GM21367 (cell line): ENCODE measurements at regions not wholly inside any gene's neighbourhood (a gene's known extent, or its start where the extent isn't known, plus 50 kb on each side); places are given as distances from the start of the nearest gene placed in this dataset.

Experiments used
- ATAC-seq: cut with Tn5 transposase; IDR thresholded peaks from one replicate; pipeline ENCODE4 v1.9.1; 2021; ENCODE audit not compliant: unreplicated experiment

GRCh38 chr4:56757821-56758411 is 63.6 kb downstream of the SPINK2 start:
- peak; percentile 90 for ATAC-seq

GRCh38 chr4:56757261-56757746 is 64.2 kb downstream of the SPINK2 start:
- peak; percentile 38 for ATAC-seq

DNA sequence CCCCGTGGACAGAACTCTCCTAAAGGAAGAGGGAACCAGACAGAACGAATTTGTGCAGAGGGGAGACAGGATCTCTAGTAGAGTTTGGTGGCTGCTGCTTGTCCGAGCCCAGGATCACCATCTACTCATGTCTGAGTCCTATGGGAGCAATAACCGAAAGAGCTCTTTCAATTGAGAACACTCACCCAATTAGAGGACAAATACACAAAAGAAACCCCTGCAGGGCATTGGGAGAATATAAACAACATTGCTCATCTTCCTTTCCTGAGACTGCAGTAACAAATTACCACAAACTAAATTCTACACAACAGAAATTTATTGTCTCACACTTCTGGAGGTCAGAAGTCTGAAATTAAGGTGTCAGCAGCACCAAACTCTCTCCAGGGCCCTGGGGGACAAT is 65.6 kb downstream of the SPINK2 start:
- no peak for ATAC-seq

DNA sequence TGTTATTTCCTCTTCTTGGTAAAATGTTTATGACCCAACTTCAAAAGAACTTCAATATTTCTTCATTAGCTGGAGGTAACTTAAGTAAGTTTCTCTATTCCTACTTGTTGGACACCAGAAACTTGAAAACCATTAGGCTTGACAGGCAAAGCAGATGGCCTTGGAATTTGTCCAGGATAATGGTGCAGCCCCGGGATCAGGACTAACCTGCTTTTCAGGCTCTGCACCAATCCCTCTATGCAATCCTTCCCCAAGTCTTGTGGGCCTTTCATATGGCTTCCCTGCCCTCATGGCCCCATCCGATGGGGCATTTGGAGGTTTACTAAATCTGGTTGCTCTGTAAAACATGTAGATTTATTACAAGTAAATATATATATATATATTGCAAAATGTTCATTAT is 68.5 kb downstream of the SPINK2 start:
- no peak for ATAC-seq

DNA sequence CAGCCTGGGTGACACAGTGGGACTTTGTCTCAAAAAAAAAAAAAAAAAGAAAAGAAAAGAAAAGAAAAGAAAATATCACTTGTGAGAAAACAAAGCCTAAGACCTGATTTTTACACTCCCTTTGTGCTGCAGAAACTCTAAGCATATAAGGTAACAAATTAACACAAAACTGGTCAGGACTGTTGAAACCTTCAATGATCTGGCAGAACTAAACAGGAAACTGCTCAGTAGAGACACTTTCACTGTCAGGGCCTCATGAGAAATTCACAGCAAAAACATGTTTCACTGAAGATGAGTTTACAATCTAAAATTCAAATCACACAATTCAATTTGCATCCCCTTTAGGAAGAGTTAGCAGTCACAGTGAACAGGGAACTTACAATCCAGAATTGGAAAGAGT is 69.1 kb upstream of the HOPX start:
- no peak for ATAC-seq

DNA sequence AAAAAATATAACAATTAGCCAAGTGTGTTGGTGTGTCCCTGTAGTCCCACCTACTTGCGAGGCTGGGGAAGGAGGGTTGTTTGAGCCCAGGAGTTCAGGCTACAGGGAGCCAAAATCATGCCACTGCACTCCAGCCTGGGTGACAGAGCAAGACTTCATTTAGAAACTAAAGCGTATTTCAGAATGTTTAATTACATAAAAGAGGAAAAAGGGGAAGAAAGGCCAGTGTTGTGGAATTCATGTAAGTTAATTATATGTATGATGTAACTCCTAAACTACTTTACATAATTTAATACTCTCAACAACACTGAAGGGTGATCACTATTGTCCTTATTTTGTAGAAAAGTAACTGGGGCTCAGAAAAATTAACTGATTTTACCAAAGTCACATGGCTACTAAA is 67.2 kb upstream of the HOPX start:
- no peak for ATAC-seq

- no peak for ATAC-seq
Observed at GRCh38 chr4:56746639-56747038, 65.5 kb upstream of the HOPX start.

- ATAC-seq: no peak
Observed at GRCh38 chr4:56745042-56745441, 63.9 kb upstream of the HOPX start.

DNA sequence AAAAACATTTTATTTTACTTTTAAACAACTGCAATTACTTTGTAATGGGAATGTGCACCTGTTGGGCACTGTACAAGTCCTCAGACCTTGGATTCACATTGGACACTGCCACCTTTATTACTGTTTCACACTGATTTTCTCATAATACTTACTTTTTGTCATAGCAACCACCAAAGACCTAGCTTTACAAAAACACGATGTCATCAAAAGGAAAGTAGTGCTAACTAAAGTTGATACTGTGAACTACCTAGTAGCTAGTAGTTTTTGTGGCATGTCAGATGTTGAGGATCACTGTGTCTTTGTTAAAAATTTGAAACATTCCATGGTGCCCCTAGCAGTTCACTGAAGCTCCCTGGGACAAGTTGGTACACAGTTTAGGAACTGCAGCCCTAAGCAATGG is 62.9 kb upstream of the HOPX start:
- ATAC-seq: no peak

DNA sequence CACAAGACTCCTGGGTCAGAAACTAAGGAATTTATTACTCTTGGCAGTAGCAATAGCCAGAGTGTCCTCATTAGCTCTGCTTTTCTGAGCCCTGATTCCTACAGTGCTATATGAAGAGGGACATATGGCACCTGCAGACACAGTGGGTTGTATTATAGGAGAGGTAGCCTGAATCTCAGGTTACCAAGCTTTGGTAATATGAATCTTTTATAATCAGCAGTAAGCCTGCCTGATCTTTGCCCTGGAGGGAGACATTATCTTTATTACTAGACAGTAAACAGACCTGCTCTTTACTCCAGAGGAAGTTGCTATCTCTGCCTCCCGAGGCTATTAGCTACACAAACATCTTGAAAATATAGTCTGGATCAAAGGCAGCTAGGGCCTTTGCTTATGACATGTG is 62.5 kb upstream of the HOPX start:
- ATAC-seq: no peak

GRCh38 chr4:56742080-56742871 is 61.2 kb upstream of the HOPX start:
- no peak for ATAC-seq

DNA sequence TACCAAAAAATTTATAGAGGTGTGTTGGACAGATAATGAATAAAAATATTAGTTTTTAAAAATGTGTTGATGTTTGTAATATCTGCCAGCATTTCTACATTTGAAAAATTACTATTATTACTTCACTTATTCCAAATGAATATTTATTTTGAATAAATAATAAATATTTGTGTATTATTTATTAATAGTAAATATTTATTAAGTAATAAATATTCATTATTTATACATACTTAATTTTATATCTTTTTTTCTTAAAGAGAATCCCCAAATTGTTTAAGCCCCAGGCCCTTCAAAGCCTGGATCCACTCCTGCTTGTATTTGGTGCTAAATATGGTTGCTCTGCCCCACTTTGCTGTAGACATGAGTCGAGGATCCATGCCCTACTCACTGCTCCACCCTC is 60.5 kb upstream of the HOPX start:
- ATAC-seq: no peak

DNA sequence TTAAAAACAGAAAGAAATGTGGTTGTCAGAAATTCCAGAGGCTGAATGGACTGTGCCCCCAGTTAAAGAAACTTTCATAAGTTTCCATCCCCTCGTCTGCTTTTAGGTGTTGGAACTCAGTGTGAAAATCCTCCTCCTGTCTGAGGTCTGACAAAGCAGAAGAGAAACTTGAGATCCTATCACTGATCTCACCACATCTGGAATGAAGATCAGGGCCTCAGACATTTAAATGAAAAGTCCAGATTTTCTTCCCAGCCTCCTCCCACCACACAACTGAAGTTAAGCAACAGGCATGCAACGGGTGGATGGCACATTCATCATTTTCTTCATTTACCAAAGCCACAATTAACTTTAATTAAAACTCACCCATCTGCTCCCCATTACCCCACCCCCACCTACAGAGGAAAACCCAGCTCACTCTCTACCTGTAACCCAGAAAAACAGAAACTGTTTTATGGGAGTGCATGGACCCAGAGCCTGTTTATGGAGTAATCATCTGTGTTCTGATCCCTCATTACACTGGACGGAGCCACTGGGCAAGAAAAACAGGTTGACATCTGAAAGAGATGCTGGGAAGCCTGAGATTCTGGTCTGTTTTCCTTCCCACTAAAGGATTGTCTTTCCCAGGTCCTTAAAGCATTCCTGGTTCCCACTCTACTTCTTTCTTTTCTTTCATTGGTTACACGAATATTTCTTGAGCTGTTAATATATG is 58.1 kb upstream of the HOPX start:
- ATAC-seq: no peak

DNA sequence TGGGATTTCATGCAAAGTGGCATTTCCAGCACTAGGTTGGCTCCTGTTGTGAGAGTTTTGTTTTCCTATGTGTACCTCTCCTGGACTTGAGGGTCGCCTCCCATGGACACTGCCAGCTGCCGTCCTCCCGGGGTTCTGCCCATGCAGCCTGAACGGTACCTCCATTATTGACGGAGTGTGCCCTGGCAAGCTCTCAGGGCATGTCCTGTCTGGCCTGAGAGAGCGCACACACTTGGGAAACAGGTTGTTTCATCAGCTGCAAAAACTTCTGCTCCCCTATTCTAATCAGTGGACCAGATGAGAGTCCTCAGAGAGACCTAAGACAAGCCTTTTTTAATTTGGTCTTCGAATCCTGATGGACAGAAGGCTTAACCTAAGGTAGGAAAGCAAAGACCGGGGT is 56.6 kb upstream of the HOPX start:
- ATAC-seq: no peak

DNA sequence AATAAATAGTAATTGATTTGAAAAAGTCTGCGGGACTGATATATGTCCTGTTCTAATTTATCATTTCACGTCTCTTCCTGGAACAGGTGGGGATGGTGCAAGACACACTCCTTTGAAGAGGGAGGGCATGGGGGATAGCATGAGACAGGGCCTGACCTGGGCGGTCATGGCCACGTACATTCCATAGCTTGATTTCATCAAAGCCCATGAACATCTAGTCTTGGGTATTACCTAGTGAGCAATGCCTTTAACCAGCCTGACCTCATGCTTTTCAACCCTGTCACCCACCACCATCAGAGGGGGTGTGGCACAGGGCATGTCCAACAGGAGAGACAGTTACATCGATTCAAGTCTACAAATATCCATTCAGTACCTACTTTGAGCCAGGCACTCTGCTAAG is 52.3 kb upstream of the HOPX start:
- no peak for ATAC-seq

GRCh38 chr4:56732301-56732700 is 51.2 kb upstream of the HOPX start:
- ATAC-seq: no peak

GRCh38 chr4:56731857-56732256 is 50.8 kb upstream of the HOPX start:
- no peak for ATAC-seq
